Endothelial cell of umbilical vein (primary cell): ENCODE measurements at regions not wholly inside any gene's neighbourhood (a gene's known extent, or its start where the extent isn't known, plus 50 kb on each side); places are given as distances from the start of the nearest gene placed in this dataset.

ENCODE experiments used
- MAX ChIP-seq: IDR thresholded peaks from 2 replicates; pipeline ENCODE4 v1.6.1; 2011; ENCODE audit not compliant: insufficient read depth, insufficient read length
- POLR2A ChIP-seq: IDR thresholded peaks from 2 replicates; pipeline ENCODE4 v1.6.1; 2012; ENCODE audit warnings: low read depth, mild to moderate bottlenecking, control low read depth, low read length
- POLR2AphosphoS5 ChIP-seq: IDR thresholded peaks from 2 replicates; pipeline ENCODE4 v1.6.1; 2012; ENCODE audit warnings: low read depth, mild to moderate bottlenecking, control low read depth, low read length, moderate library complexity; ENCODE audit not compliant: insufficient read depth
- TF ChIP-seq, protein P1 (sequence below), 2 donors: IDR thresholded peaks; 1 replicate in 1 of 2; 2 replicates in 1 of 2; pipeline ENCODE4 v1.5.1; 2011; ENCODE audit warnings: low read length in 2 of 2, mild to moderate bottlenecking in 2 of 2, moderate library complexity in 2 of 2, control low read depth in 1 of 2, inconsistent platforms in 1 of 2, low read depth in 1 of 2; ENCODE audit not compliant: insufficient read depth in 1 of 2; ENCODE audit errors: extremely low read depth in 1 of 2

DNA sequence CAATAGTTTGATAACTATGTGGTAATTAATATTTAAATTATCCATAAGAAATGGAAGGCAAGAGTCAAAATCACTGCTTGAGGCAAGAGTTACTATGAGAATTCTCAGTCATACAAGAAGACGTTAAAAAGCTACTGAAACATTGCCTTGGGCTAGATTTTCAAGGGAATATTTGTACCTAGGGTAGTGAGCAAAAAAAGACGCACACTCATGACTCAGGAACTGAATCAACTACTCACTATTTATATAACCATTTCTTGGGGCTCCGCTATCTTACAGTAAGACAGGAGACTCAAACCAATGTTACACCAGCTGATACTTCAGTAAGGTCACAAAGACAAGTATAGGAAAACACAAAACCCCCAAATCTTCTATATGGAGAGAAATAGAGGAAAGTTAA lies 151.5 kb upstream of the RNPC3 start:
- TF ChIP-seq, protein P1, sequence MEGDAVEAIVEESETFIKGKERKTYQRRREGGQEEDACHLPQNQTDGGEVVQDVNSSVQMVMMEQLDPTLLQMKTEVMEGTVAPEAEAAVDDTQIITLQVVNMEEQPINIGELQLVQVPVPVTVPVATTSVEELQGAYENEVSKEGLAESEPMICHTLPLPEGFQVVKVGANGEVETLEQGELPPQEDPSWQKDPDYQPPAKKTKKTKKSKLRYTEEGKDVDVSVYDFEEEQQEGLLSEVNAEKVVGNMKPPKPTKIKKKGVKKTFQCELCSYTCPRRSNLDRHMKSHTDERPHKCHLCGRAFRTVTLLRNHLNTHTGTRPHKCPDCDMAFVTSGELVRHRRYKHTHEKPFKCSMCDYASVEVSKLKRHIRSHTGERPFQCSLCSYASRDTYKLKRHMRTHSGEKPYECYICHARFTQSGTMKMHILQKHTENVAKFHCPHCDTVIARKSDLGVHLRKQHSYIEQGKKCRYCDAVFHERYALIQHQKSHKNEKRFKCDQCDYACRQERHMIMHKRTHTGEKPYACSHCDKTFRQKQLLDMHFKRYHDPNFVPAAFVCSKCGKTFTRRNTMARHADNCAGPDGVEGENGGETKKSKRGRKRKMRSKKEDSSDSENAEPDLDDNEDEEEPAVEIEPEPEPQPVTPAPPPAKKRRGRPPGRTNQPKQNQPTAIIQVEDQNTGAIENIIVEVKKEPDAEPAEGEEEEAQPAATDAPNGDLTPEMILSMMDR (IDR thresholded peaks at IDR 0.05; ENCODE audit: extremely low read depth in 1 of 2, insufficient read depth in 1 of 2, low read depth in 1 of 2, low read length in 2 of 2) = no peak
- TF ChIP-seq POLR2A (no peak), MAX (no peak), POLR2AphosphoS5 (no peak)
